Suppressor macrophage treated with lipopolysaccharide for 4 hours (primary cell): ENCODE measurements at regions not wholly inside any gene's neighbourhood (a gene's known extent, or its start where the extent isn't known, plus 50 kb on each side); places are given as distances from the start of the nearest gene placed in this dataset.
"Not testable (repeated sequence)": the region's sequence is repeated elsewhere in the genome, so short reads cannot be mapped to it uniquely, and the experiment has no call there.

Experiments used
- DNase-seq: peaks from one replicate; pipeline ENCODE4 v3.0.0-alpha.2; 2020

- no peak for DNase-seq
Observed at GRCh38 chr11:90448256-90448655, 225.4 kb upstream of the CHORDC1 start.

GRCh38 chr11:90447618-90448017, 224.8 kb upstream of the CHORDC1 start:
- DNase-seq, result no peak

GRCh38 chr11:90446207-90446606, 223.4 kb upstream of the CHORDC1 start:
- DNase-seq, result no peak

- no peak for DNase-seq
Observed at GRCh38 chr11:90438069-90438468, 215.2 kb upstream of the CHORDC1 start.

GRCh38 chr11:90434858-90435257, 212.0 kb upstream of the CHORDC1 start:
- peak; percentile 16 for DNase-seq

- DNase-seq, result no peak
Observed at GRCh38 chr11:90428836-90429235, 206.0 kb upstream of the CHORDC1 start.

- no peak for DNase-seq
Observed at GRCh38 chr11:90426442-90426841, 203.6 kb upstream of the CHORDC1 start.

GRCh38 chr11:90423378-90423777, 200.5 kb upstream of the CHORDC1 start:
- DNase-seq, result no peak

GRCh38 chr11:90422787-90423186, 199.9 kb upstream of the CHORDC1 start:
- DNase-seq, result not testable (repeated sequence)

GRCh38 chr11:90414221-90414620, 191.4 kb upstream of the CHORDC1 start:
- DNase-seq, result no peak

GRCh38 chr11:90407350-90407749, 184.5 kb upstream of the CHORDC1 start:
- no peak for DNase-seq

GRCh38 chr11:90392692-90393091, 169.8 kb upstream of the CHORDC1 start:
- DNase-seq, result no peak

GRCh38 chr11:90391756-90392155, 168.9 kb upstream of the CHORDC1 start:
- DNase-seq, result no peak

GRCh38 chr11:90380206-90380605, 157.4 kb upstream of the CHORDC1 start:
- no peak for DNase-seq

- DNase-seq, result no peak
Observed at GRCh38 chr11:90373971-90374370, 151.1 kb upstream of the CHORDC1 start.

- no peak for DNase-seq
Observed at GRCh38 chr11:90364527-90364926, 141.7 kb upstream of the CHORDC1 start.

- no peak for DNase-seq
Observed at GRCh38 chr11:90363739-90364138, 140.9 kb upstream of the CHORDC1 start.

GRCh38 chr11:90355200-90355599, 132.4 kb upstream of the CHORDC1 start:
- no peak for DNase-seq

GRCh38 chr11:90349731-90350130, 126.9 kb upstream of the CHORDC1 start:
- DNase-seq, result peak; percentile 51

GRCh38 chr11:90344546-90344945, 121.7 kb upstream of the CHORDC1 start:
- no peak for DNase-seq

GRCh38 chr11:90343673-90344072, 120.8 kb upstream of the CHORDC1 start:
- peak; percentile 56 for DNase-seq

GRCh38 chr11:90341986-90342385, 119.1 kb upstream of the CHORDC1 start:
- no peak for DNase-seq

- no peak for DNase-seq
Observed at GRCh38 chr11:90332415-90332814, 109.6 kb upstream of the CHORDC1 start.

GRCh38 chr11:90330632-90331031, 107.8 kb upstream of the CHORDC1 start:
- peak; percentile 2 for DNase-seq

- DNase-seq, result no peak
Observed at GRCh38 chr11:90329043-90329442, 106.2 kb upstream of the CHORDC1 start.

GRCh38 chr11:90326647-90327046, 103.8 kb upstream of the CHORDC1 start:
- no peak for DNase-seq
